ENCODE measurements at regions not wholly inside any gene's neighbourhood (a gene's known extent, or its start where the extent isn't known, plus 50 kb on each side); places are given as distances from the start of the nearest gene placed in this dataset.

- no peaks in the 10 kb centered on the region for H3K9me3 Mint-ChIP-seq
- H3K27me3 Mint-ChIP-seq (ENCODE audit: low read depth), result no peaks in the 10 kb centered on the region
Measured at GRCh38 chr5:17000291-17000939, 64.3 kb upstream of the MYO10 start.

GRCh38 chr5:17001428-17001827 is 65.3 kb upstream of the MYO10 start:
- no peaks in the 10 kb centered on the region for H3K27me3 Mint-ChIP-seq (ENCODE audit: low read depth)
- H3K4me3 Mint-ChIP-seq, result no peak overlapping the region
- peak overlapping the region; percentile 42 to 71 (median 56) for H3K27ac Mint-ChIP-seq
- H3K4me1 Mint-ChIP-seq, result peaks cover 34% of the 10 kb centered on the region
- no peaks in the 10 kb centered on the region for H3K9me3 Mint-ChIP-seq
- TF ChIP-seq, protein P1, sequence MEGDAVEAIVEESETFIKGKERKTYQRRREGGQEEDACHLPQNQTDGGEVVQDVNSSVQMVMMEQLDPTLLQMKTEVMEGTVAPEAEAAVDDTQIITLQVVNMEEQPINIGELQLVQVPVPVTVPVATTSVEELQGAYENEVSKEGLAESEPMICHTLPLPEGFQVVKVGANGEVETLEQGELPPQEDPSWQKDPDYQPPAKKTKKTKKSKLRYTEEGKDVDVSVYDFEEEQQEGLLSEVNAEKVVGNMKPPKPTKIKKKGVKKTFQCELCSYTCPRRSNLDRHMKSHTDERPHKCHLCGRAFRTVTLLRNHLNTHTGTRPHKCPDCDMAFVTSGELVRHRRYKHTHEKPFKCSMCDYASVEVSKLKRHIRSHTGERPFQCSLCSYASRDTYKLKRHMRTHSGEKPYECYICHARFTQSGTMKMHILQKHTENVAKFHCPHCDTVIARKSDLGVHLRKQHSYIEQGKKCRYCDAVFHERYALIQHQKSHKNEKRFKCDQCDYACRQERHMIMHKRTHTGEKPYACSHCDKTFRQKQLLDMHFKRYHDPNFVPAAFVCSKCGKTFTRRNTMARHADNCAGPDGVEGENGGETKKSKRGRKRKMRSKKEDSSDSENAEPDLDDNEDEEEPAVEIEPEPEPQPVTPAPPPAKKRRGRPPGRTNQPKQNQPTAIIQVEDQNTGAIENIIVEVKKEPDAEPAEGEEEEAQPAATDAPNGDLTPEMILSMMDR (IDR thresholded peaks at IDR 0.05; ENCODE audit: unreplicated experiment in 3 of 3), result no peak
- no peaks in the 10 kb centered on the region for H3K36me3 Mint-ChIP-seq (ENCODE audit: low read depth)

More at GRCh38 chr5:17000291-17000939, 64.3 kb upstream of the MYO10 start:
- Mint-ChIP-seq H3K27ac (peak overlapping the region; percentile 3 to 41 (median 24)), H3K4me1 (peaks cover 35% of the 10 kb centered on the region), H3K36me3 (ENCODE audit: low read depth) (no peaks in the 10 kb centered on the region), H3K4me3 (no peak overlapping the region)
- TF ChIP-seq, protein P1 (IDR thresholded peaks at IDR 0.05; ENCODE audit: unreplicated experiment in 3 of 3), result no peak

DNA sequence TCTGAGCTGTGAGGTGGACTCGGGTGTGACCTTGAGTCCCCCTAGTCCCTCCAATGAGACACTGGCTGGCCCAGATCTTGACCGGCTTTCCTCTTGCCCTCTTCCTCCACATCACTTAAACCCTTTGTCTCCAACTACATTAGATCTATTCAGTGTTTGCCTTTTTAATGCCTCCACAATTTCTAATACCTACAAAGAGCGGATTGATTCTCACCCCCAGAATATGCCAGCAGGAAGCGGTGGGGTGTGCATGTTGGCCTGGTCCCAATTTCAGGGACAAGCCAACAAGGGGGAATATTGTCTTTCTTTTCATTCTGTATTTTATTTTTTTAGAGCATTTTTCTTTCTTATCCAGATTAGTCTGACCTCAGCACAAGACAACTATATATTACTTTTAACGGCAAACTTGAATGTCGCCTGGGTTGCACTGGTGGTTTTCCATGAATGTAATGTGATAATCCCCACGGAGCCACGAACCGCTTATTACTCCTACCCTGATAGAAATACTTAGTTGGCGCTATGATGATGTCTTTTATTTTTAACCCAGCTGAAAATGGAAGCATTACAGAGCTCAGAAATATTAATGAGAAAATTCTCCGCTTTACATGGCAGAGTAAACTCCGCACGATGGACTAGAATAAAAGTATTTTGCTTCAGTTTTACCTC is 68.5 kb upstream of the MYO10 start:
- no peaks in the 10 kb centered on the region for H3K9me3 Mint-ChIP-seq

DNA sequence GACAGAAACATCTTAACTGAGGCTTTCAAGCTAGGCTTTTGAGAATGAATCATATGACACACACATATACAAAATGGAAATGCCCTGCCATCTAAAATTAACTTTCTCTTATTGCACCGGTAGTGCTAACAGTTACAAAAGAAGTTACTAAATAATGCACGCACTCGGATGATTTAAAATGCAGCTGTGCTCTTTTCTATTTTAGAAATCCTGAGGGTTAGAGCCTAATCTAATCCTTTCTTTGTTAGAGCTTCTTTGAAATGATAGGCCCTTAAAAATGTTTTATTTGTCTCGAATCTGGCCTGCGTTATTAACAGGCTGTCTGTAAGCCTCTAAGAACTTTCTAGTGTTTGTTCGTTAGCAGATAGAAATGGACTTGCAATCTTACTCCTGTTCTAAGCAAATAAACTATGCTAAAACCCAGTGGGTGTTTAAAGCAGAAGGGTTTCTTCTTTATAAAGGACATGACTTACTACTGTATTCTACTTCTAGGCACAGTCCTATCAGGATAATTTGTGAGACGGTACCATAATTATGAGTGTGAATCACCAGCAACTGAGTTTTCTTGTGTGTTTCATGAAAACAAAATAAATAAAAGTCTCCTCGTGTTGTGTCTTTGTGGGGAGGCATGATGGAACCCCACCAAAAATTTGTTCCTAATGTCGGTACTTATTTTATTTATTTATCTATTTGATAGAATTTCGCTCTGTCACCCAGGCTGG is 69.2 kb upstream of the MYO10 start:
- TF ChIP-seq, protein P1 (IDR thresholded peaks at IDR 0.05; ENCODE audit: unreplicated experiment in 3 of 3), result no peak
- peak overlapping the region; percentile 78 to 91 (median 84) for H3K27ac Mint-ChIP-seq
- peaks cover 30% of the 10 kb centered on the region for H3K4me1 Mint-ChIP-seq
- H3K36me3 Mint-ChIP-seq (ENCODE audit: low read depth), result no peaks in the 10 kb centered on the region
- H3K27me3 Mint-ChIP-seq (ENCODE audit: low read depth), result no peaks in the 10 kb centered on the region
- H3K9me3 Mint-ChIP-seq, result no peaks in the 10 kb centered on the region
- H3K4me3 Mint-ChIP-seq, result peak overlapping the region in 1 of 3 experiments; percentile 60

More for the DNA sequence above, 68.5 kb upstream of the MYO10 start:
- H3K36me3 Mint-ChIP-seq (ENCODE audit: low read depth), result no peaks in the 10 kb centered on the region
- peaks cover 34% of the 10 kb centered on the region for H3K4me1 Mint-ChIP-seq
- H3K27me3 Mint-ChIP-seq (ENCODE audit: low read depth), result no peaks in the 10 kb centered on the region
- peak overlapping the region; percentile 78 to 91 (median 84) for H3K27ac Mint-ChIP-seq
- TF ChIP-seq, protein P1 (IDR thresholded peaks at IDR 0.05; ENCODE audit: unreplicated experiment in 3 of 3), result no peak
- H3K4me3 Mint-ChIP-seq, result peak overlapping the region in 2 of 3 experiments; percentile 15 to 60

- TF ChIP-seq, protein P1 (IDR thresholded peaks at IDR 0.05; ENCODE audit: unreplicated experiment in 3 of 3), result no peak
- no peaks in the 10 kb centered on the region for H3K9me3 Mint-ChIP-seq
Measured at GRCh38 chr5:17012289-17012688, 76.2 kb upstream of the MYO10 start.

More at GRCh38 chr5:17012289-17012688, 76.2 kb upstream of the MYO10 start:
- Mint-ChIP-seq H3K27me3 (ENCODE audit: low read depth) (no peaks in the 10 kb centered on the region), H3K36me3 (ENCODE audit: low read depth) (no peaks in the 10 kb centered on the region), H3K4me1 (no peaks in the 10 kb centered on the region), H3K27ac (no peak overlapping the region), H3K4me3 (no peak overlapping the region)

Data from nephron (organoid).